Lung (tissue), 11 donors: ENCODE measurements at regions not wholly inside any gene's neighbourhood (a gene's known extent, or its start where the extent isn't known, plus 50 kb on each side); places are given as distances from the start of the nearest gene placed in this dataset.

Experiments
- ATAC-seq: fragments of 200-7000 bp; cut with Tn5 transposase; one replicate; pipeline ENCODE4 v1.9.1; 2020; ENCODE audit warnings: moderate number of reproducible peaks; ENCODE audit not compliant: insufficient read depth, low FRiP score
- DNase-seq, 3 donors: peaks; one replicate each; pipeline ENCODE4 v3.0.0-alpha.2; 2013 to 2017
- H3K27ac ChIP-seq, 2 donors: one replicate each; pipeline ENCODE4 v1.5.1; 2013; ENCODE audit warnings: mild to moderate bottlenecking in 2 of 2, moderate library complexity in 2 of 2, control low read depth in 1 of 2, inconsistent platforms in 1 of 2, low read depth in 1 of 2, low read length in 1 of 2
- H3K27me3 ChIP-seq, 3 donors: one replicate each; pipeline ENCODE4 v1.5.1; 2013; ENCODE audit warnings: low read length in 2 of 3; ENCODE audit not compliant: control insufficient read depth in 3 of 3, insufficient read depth in 3 of 3
- H3K36me3 ChIP-seq, 4 donors: one replicate each; pipeline ENCODE4 v1.5.1; 2013; ENCODE audit warnings: low read length in 4 of 4, mild to moderate bottlenecking in 1 of 4, moderate library complexity in 1 of 4; ENCODE audit not compliant: control insufficient read depth in 4 of 4, insufficient read depth in 4 of 4
- H3K4me1 ChIP-seq, 5 donors: one replicate each; pipeline ENCODE4 v1.5.1; 2013; ENCODE audit warnings: low read length in 5 of 5, mild to moderate bottlenecking in 2 of 5, moderate library complexity in 1 of 5; ENCODE audit not compliant: control insufficient read depth in 5 of 5, insufficient read depth in 5 of 5
- H3K4me3 ChIP-seq: one replicate; pipeline ENCODE4 v1.5.1; 2013; ENCODE audit warnings: mild to moderate bottlenecking, control low read depth, moderate library complexity
- H3K9ac ChIP-seq, 2 donors: one replicate each; pipeline ENCODE4 v1.5.1; 2013; ENCODE audit warnings: low read length in 2 of 2, control low read depth in 1 of 2; ENCODE audit not compliant: insufficient read depth in 1 of 2
- H3K9me3 ChIP-seq, 4 donors: one replicate each; pipeline ENCODE4 v1.5.1; 2013; ENCODE audit warnings: low read length in 3 of 4, mild to moderate bottlenecking in 1 of 4, moderate library complexity in 1 of 4; ENCODE audit not compliant: control insufficient read depth in 4 of 4, insufficient read depth in 3 of 4
- CTCF ChIP-seq: IDR thresholded peaks from 2 replicates; pipeline ENCODE4 v1.5.1; 2012; ENCODE audit warnings: mild to moderate bottlenecking; ENCODE audit errors: control extremely low read depth, extremely low read depth
- WGBS, 2 donors: extraction: QIAGEN DNeasy Blood & Tissue Kit; methylation state at CpG; one replicate each; pipeline ENCODE4 v1.1.7; 2013; 5-methylcytosine and 5-hydroxymethylcytosine counted together
- donor health status: control.
- donor health status: control.
- donor health status: Bipolar disorder and iron deficiency.
- donor health status: healthy.
- donor health status: DM: yes; HTN: yes; CAD: no.

GRCh38 chr14:43591776-43592175 is 915.3 kb downstream of the FSCB start:
- Histone ChIP-seq H3K9me3 (no peaks in the 10 kb centered on the region), H3K4me3 (no peak overlapping the region), H3K27ac (no peak overlapping the region), H3K9ac (no peak overlapping the region), H3K27me3 (no peaks in the 10 kb centered on the region), H3K36me3 (no peaks in the 10 kb centered on the region), H3K4me1 (no peaks in the 10 kb centered on the region)
- ATAC-seq (no peak), DNase-seq (no peak)
- WGBS, 2 donors = 15 to 40% methylated on average over 3 of the region's 3 CpGs
- no peak for TF ChIP-seq CTCF

- Histone ChIP-seq H3K36me3 (no peaks in the 10 kb centered on the region), H3K27ac (no peak overlapping the region), H3K4me3 (no peak overlapping the region), H3K4me1 (no peaks in the 10 kb centered on the region), H3K9ac (no peak overlapping the region), H3K9me3 (no peaks in the 10 kb centered on the region), H3K27me3 (no peaks in the 10 kb centered on the region)
- WGBS, 2 donors = 67 to 76% methylated on average over 3 of the region's 3 CpGs
- no peak for ATAC-seq
- DNase-seq = no peak
- no peak for TF ChIP-seq CTCF
These were observed 919.9 kb downstream of the FSCB start for GRCh38 chr14:43587183-43587582.

GRCh38 chr14:43579671-43580070 is 927.4 kb downstream of the FSCB start:
- H3K9ac ChIP-seq = no peak overlapping the region
- H3K9me3 ChIP-seq = peaks cover 0 to 4% (median 0%) of the 10 kb centered on the region in 4 donors
- ATAC-seq (no peak), DNase-seq (no peak)
- no peaks in the 10 kb centered on the region for H3K27me3 ChIP-seq
- H3K4me1 ChIP-seq = no peaks in the 10 kb centered on the region
- no peak overlapping the region for H3K4me3 ChIP-seq
- TF ChIP-seq CTCF = no peak
- WGBS, 2 donors = 74 to 92% methylated on average over 2 of the region's 2 CpGs
- H3K27ac ChIP-seq = no peak overlapping the region
- no peaks in the 10 kb centered on the region for H3K36me3 ChIP-seq

GRCh38 chr14:43568022-43568421 is 939.1 kb downstream of the FSCB start:
- ATAC-seq (no peak), DNase-seq (no peak)
- no peaks in the 10 kb centered on the region for H3K27me3 ChIP-seq
- no peaks in the 10 kb centered on the region for H3K36me3 ChIP-seq
- 59 to 68% methylated on average over 1 of the region's 1 CpG for WGBS, 2 donors
- H3K27ac ChIP-seq = no peak overlapping the region
- H3K4me3 ChIP-seq = no peak overlapping the region
- no peaks in the 10 kb centered on the region for H3K9me3 ChIP-seq
- no peak overlapping the region for H3K9ac ChIP-seq
- H3K4me1 ChIP-seq = no peaks in the 10 kb centered on the region
- no peak for TF ChIP-seq CTCF
